PC-3 (cell line): ENCODE measurements at regions not wholly inside any gene's neighbourhood (a gene's known extent, or its start where the extent isn't known, plus 50 kb on each side); places are given as distances from the start of the nearest gene placed in this dataset.

Experiments
- ATAC-seq: fragments of 200-7000 bp; cut with Tn5 transposase; 2 replicates; pipeline ENCODE4 v1.9.1; 2020; ENCODE audit warnings: mild to moderate bottlenecking, moderate library complexity
- BruUV-seq: library from RNA; stranded (reverse); fragments of 400-500 nt; replicated peaks from 2 replicates; lab custom pipeline; 2021; lab: Mats Ljungman, UMichigan
- CTCF ChIA-PET: fragments of 300-600 bp; sonication (Branson Sonifier 250); formaldehyde crosslinking; loops from one replicate; lab custom pipeline; 2022; ENCODE audit warnings: antibody characterized with exemption; lab: Charles Lee
- POLR2A ChIA-PET: fragments of 300-600 bp; sonication (Branson Sonifier 250); formaldehyde crosslinking; loops from one replicate; lab custom pipeline; 2022; ENCODE audit warnings: antibody characterized with exemption; ENCODE audit not compliant: unreplicated experiment; lab: Charles Lee
- DNase-seq: peaks from one replicate; pipeline ENCODE4 v3.0.0-alpha.2; 2015
- H2AFZ ChIP-seq: fragments of 300-600 bp; sonication (generic); 2 replicates; pipeline ENCODE4 v1.6.0; 2016; ENCODE audit warnings: antibody characterized with exemption, low read length
- H3F3A ChIP-seq: fragments of 300-600 bp; sonication (generic); one replicate; pipeline ENCODE4 v1.6.0; 2017; ENCODE audit warnings: antibody characterized with exemption, low read length, control low read depth, mild to moderate bottlenecking; ENCODE audit not compliant: unreplicated experiment
- H3K27ac ChIP-seq: fragments of 300-600 bp; sonication (generic); 2 replicates; pipeline ENCODE4 v1.5.1; 2016; ENCODE audit warnings: mild to moderate bottlenecking, low read length
- H3K27me3 ChIP-seq: fragments of 300-600 bp; sonication (generic); 2 replicates; pipeline ENCODE4 v1.6.1; 2016; ENCODE audit warnings: low read length, mixed read lengths
- H3K36me3 ChIP-seq: fragments of 300-600 bp; sonication (generic); 2 replicates; pipeline ENCODE4 v1.6.1; 2016; ENCODE audit warnings: low read depth, mixed run types, low read length, mixed read lengths
- H3K4me1 ChIP-seq: fragments of 300-600 bp; sonication (generic); 2 replicates; pipeline ENCODE4 v1.5.1; 2016; ENCODE audit warnings: low read length; ENCODE audit not compliant: insufficient read depth
- H3K4me2 ChIP-seq: fragments of 300-600 bp; sonication (generic); 2 replicates; pipeline ENCODE4 v1.6.0; 2016; ENCODE audit warnings: low read length
- H3K4me3 ChIP-seq: fragments of 300-600 bp; sonication (generic); 2 replicates; pipeline ENCODE4 v1.5.1; 2016; ENCODE audit warnings: mild to moderate bottlenecking, low read length, mixed read lengths
- H3K79me2 ChIP-seq: fragments of 300-600 bp; sonication (generic); 2 replicates; pipeline ENCODE4 v1.6.1; 2017; ENCODE audit warnings: low read length, mixed read lengths
- H3K9ac ChIP-seq: fragments of 300-600 bp; sonication (generic); 2 replicates; pipeline ENCODE4 v1.6.0; 2016; ENCODE audit warnings: mild to moderate bottlenecking, low read length
- H3K9me2 ChIP-seq: fragments of 300-600 bp; sonication (generic); replicated peaks from 2 replicates; pipeline ENCODE4 v1.6.1; 2016; ENCODE audit warnings: mixed run types, low read length, mixed read lengths
- H3K9me3 ChIP-seq: fragments of 300-600 bp; sonication (generic); 2 replicates; pipeline ENCODE4 v1.6.1; 2016; ENCODE audit warnings: low read length, mixed read lengths
- H4K20me1 ChIP-seq: fragments of 300-600 bp; sonication (generic); 2 replicates; pipeline ENCODE4 v1.6.1; 2016; ENCODE audit warnings: low read length, mixed read lengths
- EZH2 ChIP-seq: fragments of 300-600 bp; sonication (generic); IDR thresholded peaks from one replicate; pipeline ENCODE4 v1.6.1; 2017; ENCODE audit warnings: antibody characterized with exemption, mild to moderate bottlenecking, low read length; ENCODE audit not compliant: unreplicated experiment
- EZH2phosphoT487 ChIP-seq: fragments of 300-600 bp; sonication (generic); IDR thresholded peaks from 2 replicates; pipeline ENCODE4 v1.6.1; 2018; ENCODE audit warnings: mild to moderate bottlenecking, antibody characterized with exemption, low read length, borderline replicate concordance
- intact Hi-C: fragments of 100-400 bp; cut with micrococcal nuclease; formaldehyde crosslinking; loops from 2 replicates; pipeline ENCODE4 v1.9.0; 2023
- TF ChIP-seq, protein P1 (sequence below): fragments of 300-600 bp; sonication (generic); conservative IDR thresholded peaks from 2 replicates; pipeline ENCODE4 v1.5.1; 2017; ENCODE audit warnings: antibody characterized with exemption, low read depth, mild to moderate bottlenecking, low read length

DNA sequence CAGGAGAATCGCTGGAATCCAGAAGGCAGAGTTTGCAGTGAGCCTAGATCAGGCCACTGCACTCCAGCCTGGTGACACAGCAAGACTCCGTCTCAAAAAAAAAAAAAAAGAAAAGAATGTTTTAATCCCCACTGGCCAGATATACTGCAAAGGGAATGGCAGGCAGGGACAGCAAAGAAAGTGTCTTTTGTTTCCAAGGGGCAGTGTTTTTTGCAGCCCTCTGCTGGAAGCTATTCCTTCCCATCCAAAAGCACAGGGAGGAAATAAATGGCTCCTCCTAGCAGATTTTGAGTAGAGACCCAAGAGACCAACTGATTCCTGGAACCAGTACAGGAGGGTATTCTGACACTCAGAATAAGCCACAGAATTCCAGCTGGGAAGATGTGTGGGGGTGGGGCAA lies 112.5 kb upstream of the STMND1 start:
- H2AFZ ChIP-seq: no peak overlapping the region
- no peak for DNase-seq
- no peak for ATAC-seq
- BruUV-seq: no TSS peak
- no peak overlapping the region for H3K9ac ChIP-seq
- POLR2A ChIA-PET: no interaction called here
- H3K9me3 ChIP-seq: no peaks in the 10 kb centered on the region
- intact Hi-C loops: no loop called here
- H3F3A ChIP-seq: no peaks in the 10 kb centered on the region
- H4K20me1 ChIP-seq: no peaks in the 10 kb centered on the region
- TF ChIP-seq EZH2phosphoT487: no peak
- TF ChIP-seq, protein P1, sequence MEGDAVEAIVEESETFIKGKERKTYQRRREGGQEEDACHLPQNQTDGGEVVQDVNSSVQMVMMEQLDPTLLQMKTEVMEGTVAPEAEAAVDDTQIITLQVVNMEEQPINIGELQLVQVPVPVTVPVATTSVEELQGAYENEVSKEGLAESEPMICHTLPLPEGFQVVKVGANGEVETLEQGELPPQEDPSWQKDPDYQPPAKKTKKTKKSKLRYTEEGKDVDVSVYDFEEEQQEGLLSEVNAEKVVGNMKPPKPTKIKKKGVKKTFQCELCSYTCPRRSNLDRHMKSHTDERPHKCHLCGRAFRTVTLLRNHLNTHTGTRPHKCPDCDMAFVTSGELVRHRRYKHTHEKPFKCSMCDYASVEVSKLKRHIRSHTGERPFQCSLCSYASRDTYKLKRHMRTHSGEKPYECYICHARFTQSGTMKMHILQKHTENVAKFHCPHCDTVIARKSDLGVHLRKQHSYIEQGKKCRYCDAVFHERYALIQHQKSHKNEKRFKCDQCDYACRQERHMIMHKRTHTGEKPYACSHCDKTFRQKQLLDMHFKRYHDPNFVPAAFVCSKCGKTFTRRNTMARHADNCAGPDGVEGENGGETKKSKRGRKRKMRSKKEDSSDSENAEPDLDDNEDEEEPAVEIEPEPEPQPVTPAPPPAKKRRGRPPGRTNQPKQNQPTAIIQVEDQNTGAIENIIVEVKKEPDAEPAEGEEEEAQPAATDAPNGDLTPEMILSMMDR: no peak
- TF ChIP-seq EZH2: no peak
- H3K36me3 ChIP-seq: no peaks in the 10 kb centered on the region
- no peak overlapping the region for H3K4me2 ChIP-seq
- H3K4me1 ChIP-seq: no peaks in the 10 kb centered on the region
- H3K27ac ChIP-seq: no peak overlapping the region
- H3K9me2 ChIP-seq: no peaks in the 10 kb centered on the region
- no peaks in the 10 kb centered on the region for H3K79me2 ChIP-seq
- H3K4me3 ChIP-seq: no peak overlapping the region
- CTCF ChIA-PET: no interaction called here
- H3K27me3 ChIP-seq: no peaks in the 10 kb centered on the region

DNA sequence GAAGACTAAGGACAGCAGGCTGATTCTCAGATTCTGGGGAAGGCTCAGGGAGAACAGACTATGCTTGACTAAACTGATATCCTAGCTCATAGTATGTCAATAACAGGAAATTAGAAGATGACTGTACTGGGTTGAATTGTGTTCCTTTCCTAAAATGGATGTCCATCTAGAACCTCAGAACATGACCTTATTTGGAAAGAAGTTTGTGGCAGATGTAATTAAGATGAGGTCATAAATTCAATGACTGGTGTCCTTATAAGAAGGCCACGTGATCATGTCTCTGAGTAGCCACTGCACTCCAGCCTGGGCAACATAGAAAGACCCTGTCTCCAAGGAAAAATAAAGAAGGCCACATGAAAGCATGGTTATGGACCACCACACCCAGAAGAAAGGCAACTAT lies 113.9 kb upstream of the STMND1 start:
- no peaks in the 10 kb centered on the region for H3K36me3 ChIP-seq
- no peaks in the 10 kb centered on the region for H4K20me1 ChIP-seq
- H3K9me2 ChIP-seq: no peaks in the 10 kb centered on the region
- H3K4me2 ChIP-seq: no peak overlapping the region
- H3K4me3 ChIP-seq: no peak overlapping the region
- H3K9ac ChIP-seq: no peak overlapping the region
- H3F3A ChIP-seq: no peaks in the 10 kb centered on the region
- no peaks in the 10 kb centered on the region for H3K9me3 ChIP-seq
- BruUV-seq: no TSS peak
- ChIA-PET POLR2A (no interaction called here), CTCF (no interaction called here)
- intact Hi-C loops: no loop called here
- no peaks in the 10 kb centered on the region for H3K27me3 ChIP-seq
- DNase-seq (no peak), ATAC-seq (no peak)
- no peak overlapping the region for H3K27ac ChIP-seq
- H2AFZ ChIP-seq: no peak overlapping the region
- H3K79me2 ChIP-seq: no peaks in the 10 kb centered on the region
- TF ChIP-seq, protein P1: no peak
- no peak for TF ChIP-seq EZH2
- TF ChIP-seq EZH2phosphoT487: no peak
- no peaks in the 10 kb centered on the region for H3K4me1 ChIP-seq

DNA sequence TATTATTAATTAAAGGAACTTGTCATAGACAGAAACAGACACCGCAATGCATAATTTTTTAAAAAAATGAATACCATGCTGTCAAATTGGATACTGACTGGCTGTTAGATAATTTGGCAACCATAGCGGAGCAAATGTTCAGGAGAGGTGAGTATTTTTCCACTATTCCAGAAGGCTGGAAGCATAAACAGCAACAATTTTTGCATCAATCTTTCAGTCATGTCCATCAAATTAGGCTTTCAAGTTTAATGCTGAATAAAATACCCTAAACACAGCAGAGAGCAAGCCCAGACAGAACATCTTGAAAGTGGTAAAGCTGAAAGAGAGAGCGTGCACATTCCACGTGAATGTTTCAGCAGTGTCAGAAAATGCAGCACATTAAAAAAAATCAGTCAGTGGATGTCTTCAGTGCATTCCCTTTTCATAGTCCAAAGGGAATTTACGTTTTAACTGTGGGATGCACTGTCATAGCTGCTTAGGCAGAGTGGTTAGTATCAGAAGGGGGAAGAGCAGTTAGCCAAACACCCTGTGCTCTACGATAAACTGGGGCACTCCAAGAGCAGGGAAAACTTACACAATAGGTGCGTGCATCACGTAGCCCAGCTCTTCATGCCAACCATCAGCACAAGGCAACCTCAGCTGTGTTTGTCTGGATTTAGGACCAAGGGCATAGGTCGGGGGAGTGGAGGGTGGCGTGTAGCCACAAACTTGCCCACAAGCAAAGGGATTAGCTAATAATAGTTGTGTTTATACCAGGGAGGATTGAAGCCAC lies 116.2 kb upstream of the STMND1 start:
- Histone ChIP-seq H3F3A (no peaks in the 10 kb centered on the region), H3K9ac (no peak overlapping the region), H3K9me2 (no peaks in the 10 kb centered on the region), H3K4me3 (no peak overlapping the region), H3K79me2 (no peaks in the 10 kb centered on the region), H3K9me3 (no peaks in the 10 kb centered on the region), H4K20me1 (no peaks in the 10 kb centered on the region), H3K4me1 (no peaks in the 10 kb centered on the region), H3K36me3 (no peaks in the 10 kb centered on the region), H3K4me2 (no peak overlapping the region), H3K27ac (no peak overlapping the region), H2AFZ (no peak overlapping the region), H3K27me3 (no peaks in the 10 kb centered on the region)
- ChIA-PET POLR2A (no interaction called here), CTCF (interaction anchor here (0.7 kb wide), 1 partner anchor 15 kb away, joined by 4 read pairs; no protein-coding TSS in a partner anchor)
- DNase-seq: no peak
- intact Hi-C loops: no loop called here
- TF ChIP-seq EZH2phosphoT487: no peak
- TF ChIP-seq, protein P1: no peak
- no peak for TF ChIP-seq EZH2
- BruUV-seq: no TSS peak
- no peak for ATAC-seq
